Adrenal gland (tissue), 5 donors: ENCODE measurements at regions not wholly inside any gene's neighbourhood (a gene's known extent, or its start where the extent isn't known, plus 50 kb on each side); places are given as distances from the start of the nearest gene placed in this dataset.

ENCODE experiments used
- CTCF ChIP-seq, 6 experiments: fragments of 450-650 bp in 4 of 6; fragments of 200-600 bp in 2 of 6; sonication (generic) in 1 of 6; IDR thresholded peaks; 1 replicate in 5 of 6; 2 replicates in 1 of 6; pipeline versions ENCODE4 v1.5.1 to v1.8.0; 2016 to 2021; ENCODE audit warnings: antibody characterized with exemption in 6 of 6, mild to moderate bottlenecking in 2 of 6, moderate library complexity in 1 of 6
- POLR2A ChIP-seq, 2 donors: fragments of 450-650 bp; IDR thresholded peaks; one replicate each; pipeline ENCODE4 v1.6.1; 2017; ENCODE audit warnings: antibody characterized with exemption in 2 of 2, mild to moderate bottlenecking in 2 of 2, moderate library complexity in 1 of 2
- donor health status: DM: no; HTN: no; CAD: no.

- TF ChIP-seq CTCF (IDR thresholded peaks at IDR 0.05) (no peak), POLR2A (IDR thresholded peaks at IDR 0.05) (no peak)
These were observed 300.0 kb upstream of the SP8 start for GRCh38 chr7:21086688-21087087.
